ENCODE measurements at regions not wholly inside any gene's neighbourhood (a gene's known extent, or its start where the extent isn't known, plus 50 kb on each side); places are given as distances from the start of the nearest gene placed in this dataset.
"Not testable (repeated sequence)": the region's sequence is repeated elsewhere in the genome, so short reads cannot be mapped to it uniquely, and the experiment has no call there.

GRCh38 chr9:61817127-61817705, 627.4 kb downstream of the SPATA31A7 start:
- H3K27me3 Mint-ChIP-seq, H3K4me1 Mint-ChIP-seq, POLR2A ChIA-PET, H3K27ac Mint-ChIP-seq, H3K36me3 Mint-ChIP-seq, ATAC-seq, H3K4me3 Mint-ChIP-seq, DNase-seq, H3K9me3 Mint-ChIP-seq: not testable (repeated sequence)

GRCh38 chr9:61853624-61854259, 663.9 kb downstream of the SPATA31A7 start:
- H3K9me3 Mint-ChIP-seq, H3K36me3 Mint-ChIP-seq, H3K4me1 Mint-ChIP-seq, H3K4me3 Mint-ChIP-seq, POLR2A ChIA-PET, H3K27ac Mint-ChIP-seq, H3K27me3 Mint-ChIP-seq: not testable (repeated sequence)
- peak; percentile 69 to 72 for ATAC-seq
- peak; percentile 57 to 92 (median 87) for DNase-seq

GRCh38 chr9:61854260-61854640, 664.4 kb downstream of the SPATA31A7 start:
- DNase-seq: peak in 1 of 10 donors; percentile 57
- POLR2A ChIA-PET, H3K27ac Mint-ChIP-seq, H3K4me3 Mint-ChIP-seq, ATAC-seq, H3K27me3 Mint-ChIP-seq, H3K9me3 Mint-ChIP-seq, H3K4me1 Mint-ChIP-seq, H3K36me3 Mint-ChIP-seq: not testable (repeated sequence)

GRCh38 chr9:61856283-61856682, 666.4 kb downstream of the SPATA31A7 start:
- DNase-seq, H3K27me3 Mint-ChIP-seq, H3K4me1 Mint-ChIP-seq, H3K36me3 Mint-ChIP-seq, H3K4me3 Mint-ChIP-seq, H3K9me3 Mint-ChIP-seq, H3K27ac Mint-ChIP-seq, POLR2A ChIA-PET: not testable (repeated sequence)
- ATAC-seq: peak; percentile 51 to 63

GRCh38 chr9:61856858-61857453, 667.1 kb downstream of the SPATA31A7 start:
- H3K4me1 Mint-ChIP-seq, ATAC-seq, H3K27me3 Mint-ChIP-seq, H3K36me3 Mint-ChIP-seq, H3K9me3 Mint-ChIP-seq, H3K27ac Mint-ChIP-seq, POLR2A ChIA-PET: not testable (repeated sequence)
- H3K4me3 Mint-ChIP-seq: peak overlapping the region in 3 of 10 donors; percentile 1 to 43 (median 40)
- peak in 6 of 10 donors; percentile 5 to 59 (median 13) for DNase-seq

- H3K27ac Mint-ChIP-seq, H3K36me3 Mint-ChIP-seq, H3K4me3 Mint-ChIP-seq, POLR2A ChIA-PET, H3K4me1 Mint-ChIP-seq, H3K27me3 Mint-ChIP-seq, DNase-seq, H3K9me3 Mint-ChIP-seq: not testable (repeated sequence)
- peak; percentile 78 for ATAC-seq
These were observed 668.0 kb downstream of the SPATA31A7 start for GRCh38 chr9:61857709-61858351.

- H3K9me3 Mint-ChIP-seq, POLR2A ChIA-PET, H3K4me3 Mint-ChIP-seq, H3K27me3 Mint-ChIP-seq, H3K36me3 Mint-ChIP-seq, H3K4me1 Mint-ChIP-seq: not testable (repeated sequence)
- peak overlapping the region in 1 of 10 donors; percentile 29 for H3K27ac Mint-ChIP-seq
- peak; percentile 57 to 58 for ATAC-seq
- DNase-seq: peak; percentile 47 to 91 (median 68)
These were observed 672.7 kb downstream of the SPATA31A7 start for GRCh38 chr9:61862431-61862971.

- H3K36me3 Mint-ChIP-seq, DNase-seq, H3K4me1 Mint-ChIP-seq, H3K27me3 Mint-ChIP-seq, POLR2A ChIA-PET, H3K4me3 Mint-ChIP-seq, H3K9me3 Mint-ChIP-seq, ATAC-seq: not testable (repeated sequence)
- peak overlapping the region in 3 of 10 donors; percentile 33 to 63 (median 51) for H3K27ac Mint-ChIP-seq
These were observed 674.6 kb downstream of the SPATA31A7 start for GRCh38 chr9:61864463-61864862.

DNA sequence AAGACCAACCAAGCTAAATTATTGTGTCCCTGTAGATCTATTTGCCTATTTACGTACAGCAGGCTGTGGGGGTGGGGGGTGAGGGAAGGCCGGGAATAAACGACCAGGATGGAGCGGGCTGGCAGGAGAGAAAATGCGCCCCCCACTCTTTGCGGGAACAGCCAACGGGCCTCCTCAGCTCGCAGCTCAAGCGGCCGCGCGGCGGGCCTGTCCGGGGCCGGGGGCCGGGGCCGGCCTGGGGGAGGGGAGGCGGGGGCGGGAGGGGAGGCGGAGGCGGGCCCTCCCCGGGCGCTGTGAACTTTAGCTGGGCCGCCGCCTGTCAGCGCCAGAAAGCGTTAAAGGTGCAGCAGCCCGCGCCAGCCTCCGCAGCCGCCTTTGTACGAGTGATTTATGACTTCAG, 679.1 kb downstream of the SPATA31A7 start:
- H3K4me3 Mint-ChIP-seq: peak overlapping the region; percentile 36 to 77 (median 66)
- POLR2A ChIA-PET, H3K4me1 Mint-ChIP-seq, DNase-seq, H3K27me3 Mint-ChIP-seq, H3K9me3 Mint-ChIP-seq, H3K36me3 Mint-ChIP-seq: not testable (repeated sequence)
- H3K27ac Mint-ChIP-seq: peak overlapping the region in 1 of 10 donors; percentile 41
- peak in 1 of 2 donors; percentile 33 for ATAC-seq

- POLR2A ChIA-PET, ATAC-seq, H3K27me3 Mint-ChIP-seq, H3K4me3 Mint-ChIP-seq, H3K4me1 Mint-ChIP-seq, DNase-seq, H3K27ac Mint-ChIP-seq, H3K9me3 Mint-ChIP-seq, H3K36me3 Mint-ChIP-seq: not testable (repeated sequence)
These were observed 682.5 kb downstream of the SPATA31A7 start for GRCh38 chr9:61872329-61872728.

Measured in naive thymus-derived CD8-positive, alpha-beta T cell (primary cell).